SK-N-SH (cell line): ENCODE measurements at regions not wholly inside any gene's neighbourhood (a gene's known extent, or its start where the extent isn't known, plus 50 kb on each side); places are given as distances from the start of the nearest gene placed in this dataset.

Experiments
- CTCF ChIA-PET: fragments of 300-600, 350-600 bp; formaldehyde crosslinking; extraction: SDS; loops from one replicate; lab custom pipeline; 2021; lab: Yijun Ruan, JAX
- POLR2A ChIA-PET: fragments of 350-600 bp; sonication (Branson Sonifier 250); formaldehyde crosslinking; extraction: SDS; loops from one replicate; lab custom pipeline; 2020; ENCODE audit warnings: antibody characterized with exemption, inconsistent platforms; lab: Yijun Ruan, JAX
- DNase-seq: peaks from one replicate; pipeline ENCODE4 v3.0.0; 2012
- H2AFZ ChIP-seq: fragments of 200-600 bp; sonication (generic); 2 replicates; pipeline ENCODE4 v1.8.1; 2016; ENCODE audit warnings: antibody characterized with exemption, mild to moderate bottlenecking, low read depth
- H3F3A ChIP-seq: fragments of 200-600 bp; sonication (generic); replicated peaks from 2 replicates; pipeline ENCODE3; 2016; ENCODE audit warnings: antibody characterized with exemption, mild to moderate bottlenecking; ENCODE audit not compliant: insufficient read depth
- H3K27ac ChIP-seq, 2 experiments: fragments of 200-500 bp in 1 of 2; fragments of 200-600 bp in 1 of 2; sonication (Bioruptor generic) in 1 of 2; sonication (generic), shearing (Covaris generic) in 1 of 2; 2 replicates each; pipeline versions ENCODE4 v1.5.1 to v1.6.1; 2014 to 2016; ENCODE audit warnings: low read depth in 2 of 2, inconsistent platforms in 1 of 2, low read length in 1 of 2, mild to moderate bottlenecking in 1 of 2, mixed read lengths in 1 of 2
- H3K27me3 ChIP-seq: fragments of 200-600 bp; sonication (generic), shearing (Covaris generic); 2 replicates; pipeline ENCODE4 v1.6.1; 2016; ENCODE audit warnings: mixed run types; ENCODE audit not compliant: insufficient read depth
- H3K36me3 ChIP-seq, 2 experiments: fragments of 200-500 bp in 1 of 2; fragments of 200-600 bp in 1 of 2; sonication (Bioruptor generic) in 1 of 2; sonication (generic) in 1 of 2; replicated peaks in 1 of 2; 2 replicates each; pipeline versions ENCODE3 to v1.5.1; 2014 to 2016; ENCODE audit warnings: low read length in 1 of 2, mild to moderate bottlenecking in 1 of 2; ENCODE audit not compliant: insufficient read depth in 2 of 2, control insufficient read depth in 1 of 2
- H3K4me1 ChIP-seq, 2 experiments: fragments of 200-500 bp in 1 of 2; fragments of 200-600 bp in 1 of 2; sonication (Bioruptor generic) in 1 of 2; sonication (generic), shearing (Covaris generic) in 1 of 2; 2 replicates each; pipeline versions ENCODE4 v1.5.1 to v1.6.1; 2014 to 2016; ENCODE audit warnings: low read depth in 1 of 2, low read length in 1 of 2, mixed run types in 1 of 2; ENCODE audit not compliant: insufficient read depth in 2 of 2, control insufficient read depth in 1 of 2
- H3K4me2 ChIP-seq: fragments of 200-600 bp; sonication (generic), shearing (Covaris generic); 2 replicates; pipeline ENCODE4 v1.6.1; 2017; ENCODE audit warnings: mixed run types
- H3K4me3 ChIP-seq, 2 experiments: fragments of 200-500 bp in 1 of 2; fragments of 200-600 bp in 1 of 2; sonication (Bioruptor generic) in 1 of 2; sonication (generic), shearing (Covaris generic) in 1 of 2; 2 replicates each; pipeline versions ENCODE4 v1.5.1 to v1.8.1; 2014 to 2016; ENCODE audit warnings: low read depth in 2 of 2, inconsistent platforms in 1 of 2, low read length in 1 of 2, mild to moderate bottlenecking in 1 of 2, mixed read lengths in 1 of 2, moderate library complexity in 1 of 2
- H3K79me2 ChIP-seq: fragments of 200-600 bp; sonication (generic); 2 replicates; pipeline ENCODE4 v1.8.1; 2017; ENCODE audit warnings: mild to moderate bottlenecking; ENCODE audit not compliant: insufficient read depth
- H3K9ac ChIP-seq: fragments of 200-600 bp; sonication (generic); 2 replicates; pipeline ENCODE4 v1.6.1; 2017; ENCODE audit warnings: mixed run types
- H3K9me2 ChIP-seq: fragments of 200-600 bp; sonication (generic); 2 replicates; pipeline ENCODE4 v1.6.1; 2017; ENCODE audit warnings: mixed run types
- H3K9me3 ChIP-seq: fragments of 200-600 bp; sonication (generic); 2 replicates; pipeline ENCODE4 v1.6.1; 2017; ENCODE audit warnings: mixed run types, mild to moderate bottlenecking, moderate library complexity
- H4K20me1 ChIP-seq: fragments of 200-600 bp; sonication (generic); 2 replicates; pipeline ENCODE4 v1.6.1; 2017; ENCODE audit warnings: mild to moderate bottlenecking, mixed run types; ENCODE audit not compliant: insufficient read depth
- CHD2 ChIP-seq: fragments of 150-350 bp; IDR thresholded peaks from 2 replicates; pipeline ENCODE4 v1.6.1; 2018; ENCODE audit warnings: low read length; ENCODE audit not compliant: partially characterized antibody
- ELF1 ChIP-seq: IDR thresholded peaks from 2 replicates; pipeline ENCODE4 v1.4.0; 2012
- FOSL2 ChIP-seq: IDR thresholded peaks from 2 replicates; pipeline ENCODE4 v1.4.0; 2012; ENCODE audit warnings: low read depth, mild to moderate bottlenecking, moderate library complexity, borderline replicate concordance
- FOXJ3 ChIP-seq: sonication (generic); formaldehyde crosslinking; IDR thresholded peaks from 2 replicates; pipeline ENCODE4 v1.5.1; 2020; ENCODE audit warnings: mild to moderate bottlenecking, missing genetic modification reagents
- FOXM1 ChIP-seq: IDR thresholded peaks from 2 replicates; pipeline ENCODE4 v1.4.0; 2012; ENCODE audit warnings: low read depth, mild to moderate bottlenecking
- GABPA ChIP-seq: IDR thresholded peaks from 2 replicates; pipeline ENCODE4 v1.4.0; 2012; ENCODE audit warnings: low read depth, mild to moderate bottlenecking
- GATA2 ChIP-seq: sonication (generic); formaldehyde crosslinking; IDR thresholded peaks from 2 replicates; pipeline ENCODE4 v1.5.0; 2020; ENCODE audit warnings: mild to moderate bottlenecking, missing genetic modification reagents
- JUND ChIP-seq: IDR thresholded peaks from 2 replicates; pipeline ENCODE4 v1.4.0; 2012
- MEF2A ChIP-seq: IDR thresholded peaks from 2 replicates; pipeline ENCODE4 v1.4.0; 2012; ENCODE audit warnings: low read depth, borderline replicate concordance
- MXI1 ChIP-seq: IDR thresholded peaks from 2 replicates; pipeline ENCODE4 v1.6.1; 2012; ENCODE audit warnings: mild to moderate bottlenecking, low read depth, low read length, improper control_type of control experiment
- NFIC ChIP-seq: IDR thresholded peaks from 2 replicates; pipeline ENCODE4 v1.4.0; 2012; ENCODE audit warnings: borderline replicate concordance
- POLR2AphosphoS5 ChIP-seq: IDR thresholded peaks from 2 replicates; pipeline ENCODE4 v1.6.1; 2012; ENCODE audit warnings: low read depth, low read length
- RAD21 ChIP-seq: IDR thresholded peaks from 2 replicates; pipeline ENCODE4 v1.6.1; 2012; ENCODE audit warnings: mild to moderate bottlenecking, low read length
- RCOR1 ChIP-seq: fragments of 150-350 bp; IDR thresholded peaks from 2 replicates; pipeline ENCODE4 v1.6.1; 2017; ENCODE audit warnings: antibody characterized with exemption, low read length
- RXRA ChIP-seq: IDR thresholded peaks from 2 replicates; pipeline ENCODE4 v1.4.0; 2012; ENCODE audit warnings: low read depth, mild to moderate bottlenecking, borderline replicate concordance
- SIN3A ChIP-seq: IDR thresholded peaks from 2 replicates; pipeline ENCODE4 v1.6.1; 2012; ENCODE audit warnings: low read depth, mild to moderate bottlenecking, low read length, moderate library complexity, borderline replicate concordance
- TAF1 ChIP-seq: IDR thresholded peaks from 2 replicates; pipeline ENCODE4 v1.6.1; 2012; ENCODE audit warnings: low read depth, mild to moderate bottlenecking, low read length, moderate library complexity, borderline replicate concordance
- TCF12 ChIP-seq: IDR thresholded peaks from 2 replicates; pipeline ENCODE4 v1.4.0; 2012
- TEAD4 ChIP-seq: IDR thresholded peaks from 2 replicates; pipeline ENCODE4 v1.4.0; 2012; ENCODE audit warnings: mild to moderate bottlenecking, borderline replicate concordance; ENCODE audit not compliant: insufficient read depth
- WGBS: methylation state at CpG from one replicate; pipeline ENCODE4 v1.1.6; 2017; ENCODE audit warnings: low lambda C conversion rate; 5-methylcytosine and 5-hydroxymethylcytosine counted together
- TF ChIP-seq, protein P1 (sequence below): IDR thresholded peaks from 2 replicates; pipeline ENCODE4 v1.4.0; 2012; ENCODE audit warnings: low read depth
- TF ChIP-seq, protein P2 (sequence below): fragments of 200-600 bp; sonication (generic); IDR thresholded peaks from 2 replicates; pipeline ENCODE4 v1.6.1; 2017; ENCODE audit warnings: antibody characterized with exemption, mild to moderate bottlenecking, moderate library complexity
- TF ChIP-seq, protein P3 (sequence below): IDR thresholded peaks from 2 replicates; pipeline ENCODE4 v1.4.0; 2012; ENCODE audit warnings: low read depth, borderline replicate concordance

DNA sequence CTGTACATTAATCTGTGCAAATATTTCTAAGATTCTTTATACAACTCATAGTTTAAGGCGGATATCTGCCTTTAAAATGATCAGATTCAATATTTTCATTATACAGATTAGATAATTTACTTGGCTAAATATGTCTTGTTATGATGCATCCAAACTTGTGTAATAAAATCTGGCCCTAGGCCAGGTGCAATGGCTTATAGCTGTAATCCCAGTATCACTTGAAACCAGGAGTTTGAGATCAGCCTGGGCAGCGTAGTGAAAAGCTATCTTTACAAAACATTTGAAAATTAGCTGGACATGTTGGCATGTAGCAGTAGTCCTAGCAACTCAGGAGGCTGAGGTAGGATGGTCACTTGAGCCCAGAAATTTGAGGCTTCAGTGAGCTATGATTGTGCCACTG lies 2002.2 kb upstream of the ACO1 start:
- TF ChIP-seq MXI1 (no peak), FOXM1 (no peak), ELF1 (no peak)
- TF ChIP-seq, all 33 proteins: peak for 0
- ChIA-PET POLR2A (no interaction called here), CTCF (no interaction called here)

DNA sequence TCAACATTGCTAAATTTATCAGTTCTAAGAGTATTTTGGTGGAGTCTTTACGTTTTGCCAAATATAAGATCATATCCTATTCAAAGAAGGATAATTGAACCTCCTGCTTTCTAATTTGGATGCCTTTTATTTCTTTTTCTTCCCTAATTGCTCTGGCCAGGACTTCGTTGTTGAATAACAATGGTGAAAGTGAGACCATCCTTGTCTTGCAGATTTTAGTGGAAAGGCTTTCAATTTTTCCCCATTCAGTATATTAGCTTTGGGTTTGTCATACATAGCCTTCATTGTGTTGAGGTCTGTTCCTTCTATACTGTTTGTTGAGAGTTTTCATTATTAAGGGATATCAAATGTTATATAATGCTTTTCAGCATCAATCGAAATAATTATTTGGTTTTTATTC lies 1974.2 kb upstream of the ACO1 start:
- Histone ChIP-seq H3K79me2 (no peaks in the 10 kb centered on the region), H3K36me3 (peaks cover 0 to 4% of the 10 kb centered on the region in 2 experiments), H3K27me3 (no peaks in the 10 kb centered on the region), H3K9me3 (peaks cover 7% of the 10 kb centered on the region; the same call in 1 of the 2 replicates), H3K27ac (no peak overlapping the region), H2AFZ (no peak overlapping the region), H3K4me2 (no peak overlapping the region), H3K9me2 (no peaks in the 10 kb centered on the region), H3K4me1 (no peaks in the 10 kb centered on the region), H4K20me1 (no peaks in the 10 kb centered on the region), H3F3A (no peaks in the 10 kb centered on the region), H3K9ac (no peak overlapping the region), H3K4me3 (no peak overlapping the region)
- CTCF ChIA-PET: no interaction called here
- WGBS: 62% methylated on average over 3 of the region's 3 CpGs
- no peak for TF ChIP-seq SIN3A
- no peak for TF ChIP-seq POLR2AphosphoS5
- TF ChIP-seq, protein P1, sequence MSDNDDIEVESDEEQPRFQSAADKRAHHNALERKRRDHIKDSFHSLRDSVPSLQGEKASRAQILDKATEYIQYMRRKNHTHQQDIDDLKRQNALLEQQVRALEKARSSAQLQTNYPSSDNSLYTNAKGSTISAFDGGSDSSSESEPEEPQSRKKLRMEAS: no peak
- TF ChIP-seq JUND: no peak
- TF ChIP-seq TEAD4: no peak
- no peak for TF ChIP-seq RXRA
- TF ChIP-seq MEF2A: no peak
- TF ChIP-seq FOXJ3: no peak
- TF ChIP-seq NFIC: no peak
- TF ChIP-seq, protein P2, sequence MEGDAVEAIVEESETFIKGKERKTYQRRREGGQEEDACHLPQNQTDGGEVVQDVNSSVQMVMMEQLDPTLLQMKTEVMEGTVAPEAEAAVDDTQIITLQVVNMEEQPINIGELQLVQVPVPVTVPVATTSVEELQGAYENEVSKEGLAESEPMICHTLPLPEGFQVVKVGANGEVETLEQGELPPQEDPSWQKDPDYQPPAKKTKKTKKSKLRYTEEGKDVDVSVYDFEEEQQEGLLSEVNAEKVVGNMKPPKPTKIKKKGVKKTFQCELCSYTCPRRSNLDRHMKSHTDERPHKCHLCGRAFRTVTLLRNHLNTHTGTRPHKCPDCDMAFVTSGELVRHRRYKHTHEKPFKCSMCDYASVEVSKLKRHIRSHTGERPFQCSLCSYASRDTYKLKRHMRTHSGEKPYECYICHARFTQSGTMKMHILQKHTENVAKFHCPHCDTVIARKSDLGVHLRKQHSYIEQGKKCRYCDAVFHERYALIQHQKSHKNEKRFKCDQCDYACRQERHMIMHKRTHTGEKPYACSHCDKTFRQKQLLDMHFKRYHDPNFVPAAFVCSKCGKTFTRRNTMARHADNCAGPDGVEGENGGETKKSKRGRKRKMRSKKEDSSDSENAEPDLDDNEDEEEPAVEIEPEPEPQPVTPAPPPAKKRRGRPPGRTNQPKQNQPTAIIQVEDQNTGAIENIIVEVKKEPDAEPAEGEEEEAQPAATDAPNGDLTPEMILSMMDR: no peak
- no peak for TF ChIP-seq GATA2 (CRISPR knock-in tag)
- TF ChIP-seq CHD2: no peak
- TF ChIP-seq RCOR1: no peak
- TF ChIP-seq, protein P3, sequence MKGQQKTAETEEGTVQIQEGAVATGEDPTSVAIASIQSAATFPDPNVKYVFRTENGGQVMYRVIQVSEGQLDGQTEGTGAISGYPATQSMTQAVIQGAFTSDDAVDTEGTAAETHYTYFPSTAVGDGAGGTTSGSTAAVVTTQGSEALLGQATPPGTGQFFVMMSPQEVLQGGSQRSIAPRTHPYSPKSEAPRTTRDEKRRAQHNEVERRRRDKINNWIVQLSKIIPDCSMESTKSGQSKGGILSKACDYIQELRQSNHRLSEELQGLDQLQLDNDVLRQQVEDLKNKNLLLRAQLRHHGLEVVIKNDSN: no peak
- no peak for TF ChIP-seq FOSL2
- no peak for TF ChIP-seq TCF12
- no peak for TF ChIP-seq RAD21
- no peak for TF ChIP-seq GABPA
- no peak for TF ChIP-seq TAF1
- POLR2A ChIA-PET: no interaction called here
- no peak for DNase-seq

More for the DNA sequence above, 2002.2 kb upstream of the ACO1 start:
- Histone ChIP-seq H2AFZ (no peak overlapping the region), H3K27me3 (no peaks in the 10 kb centered on the region), H3K9me2 (no peaks in the 10 kb centered on the region), H3K9me3 (no peaks in the 10 kb centered on the region; the same call in 1 of the 2 replicates), H3F3A (no peaks in the 10 kb centered on the region), H3K4me1 (no peaks in the 10 kb centered on the region), H3K27ac (no peak overlapping the region), H3K79me2 (no peaks in the 10 kb centered on the region), H3K4me3 (no peak overlapping the region), H3K4me2 (no peak overlapping the region), H3K36me3 (no peaks in the 10 kb centered on the region), H4K20me1 (no peaks in the 10 kb centered on the region), H3K9ac (no peak overlapping the region)
- no peak for DNase-seq
- 74% methylated on average over 2 of the region's 2 CpGs for WGBS
